ENCODE measurements at regions not wholly inside any gene's neighbourhood (a gene's known extent, or its start where the extent isn't known, plus 50 kb on each side); places are given as distances from the start of the nearest gene placed in this dataset.
"Not testable (repeated sequence)": the region's sequence is repeated elsewhere in the genome, so short reads cannot be mapped to it uniquely, and the experiment has no call there.

DNA sequence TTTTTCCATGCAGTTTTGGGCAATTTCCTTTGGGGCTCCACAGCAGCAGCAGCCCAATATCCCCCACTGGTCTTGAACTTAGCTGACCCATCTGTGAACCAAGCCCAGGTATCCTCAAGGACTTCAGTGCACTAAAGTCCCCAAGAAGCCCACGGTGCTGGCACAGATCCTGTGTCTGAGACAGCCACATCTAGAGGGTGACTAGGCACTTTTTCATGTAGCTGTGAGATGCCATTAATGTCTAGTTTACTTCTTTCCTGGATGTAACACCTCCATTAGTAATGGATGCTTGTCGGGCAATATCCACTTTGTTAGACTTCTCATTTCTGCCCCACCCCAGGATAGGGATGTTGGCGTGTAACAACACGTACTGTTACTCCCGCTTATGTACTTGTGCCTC, 117.9 kb downstream of the GPCPD1 start:
- Histone ChIP-seq H3K36me3 (ENCODE audit: control insufficient read depth, insufficient read depth, low read length) (no peaks in the 10 kb centered on the region), H3K9ac (ENCODE audit: low read length) (no peak overlapping the region), H3K27ac (ENCODE audit: low read depth, low read length) (no peak overlapping the region)

DNA sequence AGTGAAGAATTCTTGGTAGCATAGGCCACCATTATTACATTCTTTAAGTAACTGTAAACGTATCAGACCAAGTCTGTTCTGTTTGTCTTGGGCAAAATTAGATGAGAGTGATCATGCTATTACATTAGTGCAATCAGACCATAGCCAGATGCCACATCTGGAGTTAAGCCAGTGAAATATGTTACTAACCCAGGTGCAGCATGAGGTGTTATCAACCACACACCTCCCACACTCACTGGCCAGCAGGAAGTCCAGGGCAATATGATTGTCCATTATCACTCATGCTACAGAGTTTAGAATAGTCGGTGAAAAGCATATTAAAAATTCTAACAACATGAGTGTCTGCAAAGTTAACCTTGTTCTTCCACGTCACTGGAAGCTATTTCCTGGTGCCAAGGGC, 119.4 kb downstream of the GPCPD1 start:
- H3K4me3 ChIP-seq (ENCODE audit: low read length), result no peak overlapping the region
- H3K27me3 ChIP-seq (ENCODE audit: control insufficient read depth, insufficient read depth, low read length), result no peaks in the 10 kb centered on the region
- H3K4me1 ChIP-seq (ENCODE audit: control insufficient read depth, insufficient read depth, low read length), result no peaks in the 10 kb centered on the region
- H3K9ac ChIP-seq (ENCODE audit: low read length), result no peak overlapping the region
- no peaks in the 10 kb centered on the region for H3K36me3 ChIP-seq (ENCODE audit: control insufficient read depth, insufficient read depth, low read length)
- no peak overlapping the region for H3K27ac ChIP-seq (ENCODE audit: low read depth, low read length)

More for the DNA sequence above, 117.9 kb downstream of the GPCPD1 start:
- Histone ChIP-seq H3K27me3 (ENCODE audit: control insufficient read depth, insufficient read depth, low read length) (no peaks in the 10 kb centered on the region), H3K4me1 (ENCODE audit: control insufficient read depth, insufficient read depth, low read length) (no peaks in the 10 kb centered on the region), H3K4me3 (ENCODE audit: low read length) (no peak overlapping the region)

DNA sequence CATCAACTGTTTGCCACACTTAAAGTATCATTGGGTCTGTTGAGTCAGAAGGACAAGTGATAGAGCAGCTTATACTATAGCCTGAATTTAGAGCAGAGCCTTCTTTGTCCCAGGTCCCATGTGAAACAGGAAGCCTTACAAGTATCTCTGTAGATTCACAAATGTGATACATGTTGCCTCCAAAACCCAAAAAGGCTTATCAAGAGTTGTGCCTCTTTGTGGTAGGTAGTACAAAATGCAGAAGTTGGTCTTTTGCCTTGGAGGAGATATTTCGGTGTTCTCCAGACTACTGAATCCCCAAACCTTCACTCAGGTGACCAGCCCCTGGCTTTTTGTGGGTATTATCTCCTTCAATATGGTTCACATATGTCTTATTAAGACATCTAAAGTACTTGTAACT, 121.2 kb downstream of the GPCPD1 start:
- H3K27me3 ChIP-seq (ENCODE audit: control insufficient read depth, insufficient read depth, low read length), result no peaks in the 10 kb centered on the region
- H3K4me1 ChIP-seq (ENCODE audit: control insufficient read depth, insufficient read depth, low read length), result no peaks in the 10 kb centered on the region
- H3K9ac ChIP-seq (ENCODE audit: low read length), result no peak overlapping the region
- H3K27ac ChIP-seq (ENCODE audit: low read depth, low read length), result no peak overlapping the region
- no peak overlapping the region for H3K4me3 ChIP-seq (ENCODE audit: low read length)
- no peaks in the 10 kb centered on the region for H3K36me3 ChIP-seq (ENCODE audit: control insufficient read depth, insufficient read depth, low read length)

DNA sequence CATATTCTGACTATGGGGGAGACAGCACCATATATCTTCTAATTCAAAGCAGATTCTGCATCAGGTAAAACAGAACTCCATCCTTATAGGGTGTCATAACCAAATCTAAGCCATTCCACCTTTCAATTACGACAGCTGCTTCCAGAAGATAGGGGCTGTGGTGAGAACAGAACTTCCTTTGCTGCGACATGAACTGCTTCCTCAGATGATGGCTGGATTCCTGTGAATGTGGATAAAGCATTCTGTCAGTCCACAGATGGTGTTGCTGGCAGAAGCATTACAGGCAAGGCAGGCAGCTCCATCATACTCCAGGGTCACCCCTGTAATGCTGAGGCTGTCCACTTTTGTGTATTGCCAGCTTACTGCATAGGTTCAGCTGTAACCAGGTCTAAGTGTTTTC, 122.0 kb downstream of the GPCPD1 start:
- Histone ChIP-seq H3K36me3 (ENCODE audit: control insufficient read depth, insufficient read depth, low read length) (no peaks in the 10 kb centered on the region), H3K9ac (ENCODE audit: low read length) (no peak overlapping the region), H3K4me3 (ENCODE audit: low read length) (no peak overlapping the region), H3K27ac (ENCODE audit: low read depth, low read length) (no peak overlapping the region), H3K4me1 (ENCODE audit: control insufficient read depth, insufficient read depth, low read length) (no peaks in the 10 kb centered on the region), H3K27me3 (ENCODE audit: control insufficient read depth, insufficient read depth, low read length) (no peaks in the 10 kb centered on the region)

DNA sequence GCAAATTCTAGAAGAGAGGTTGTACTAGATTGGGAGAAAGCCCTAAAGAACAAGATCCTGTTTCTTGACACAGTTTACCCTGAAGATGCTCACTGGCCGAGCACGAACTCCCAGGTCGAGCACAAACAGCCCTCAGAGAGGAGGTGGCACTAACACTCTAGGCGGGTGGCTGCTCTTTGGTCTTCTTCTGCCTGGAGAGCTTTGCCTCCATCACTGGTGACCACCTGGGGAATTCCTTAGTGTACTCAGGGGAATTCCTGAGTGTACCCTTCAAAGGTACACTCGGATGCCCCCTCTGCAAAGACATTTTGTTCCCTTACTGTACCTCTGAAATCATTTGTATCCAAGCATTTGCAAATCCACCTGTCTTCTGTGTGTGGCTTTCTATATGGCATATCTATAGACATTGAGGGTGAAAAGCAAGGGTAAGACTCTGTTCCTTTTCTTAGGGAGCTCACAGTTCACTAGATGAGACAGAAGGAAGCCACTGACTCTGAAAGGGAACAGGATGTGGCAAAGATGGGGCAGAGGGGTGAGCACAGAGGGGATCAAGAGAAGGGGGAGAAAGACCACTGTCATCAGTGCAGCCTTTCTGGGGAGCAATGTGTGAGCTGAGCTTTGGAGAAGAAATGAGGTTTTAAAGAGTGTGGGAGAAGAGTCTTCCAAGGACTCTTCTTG, 124.3 kb downstream of the GPCPD1 start:
- H3K4me3 ChIP-seq (ENCODE audit: low read length), result no peak overlapping the region
- no peak overlapping the region for H3K9ac ChIP-seq (ENCODE audit: low read length)
- H3K27me3 ChIP-seq (ENCODE audit: control insufficient read depth, insufficient read depth, low read length), result no peaks in the 10 kb centered on the region
- H3K27ac ChIP-seq (ENCODE audit: low read depth, low read length), result no peak overlapping the region
- no peaks in the 10 kb centered on the region for H3K4me1 ChIP-seq (ENCODE audit: control insufficient read depth, insufficient read depth, low read length)
- no peaks in the 10 kb centered on the region for H3K36me3 ChIP-seq (ENCODE audit: control insufficient read depth, insufficient read depth, low read length)

DNA sequence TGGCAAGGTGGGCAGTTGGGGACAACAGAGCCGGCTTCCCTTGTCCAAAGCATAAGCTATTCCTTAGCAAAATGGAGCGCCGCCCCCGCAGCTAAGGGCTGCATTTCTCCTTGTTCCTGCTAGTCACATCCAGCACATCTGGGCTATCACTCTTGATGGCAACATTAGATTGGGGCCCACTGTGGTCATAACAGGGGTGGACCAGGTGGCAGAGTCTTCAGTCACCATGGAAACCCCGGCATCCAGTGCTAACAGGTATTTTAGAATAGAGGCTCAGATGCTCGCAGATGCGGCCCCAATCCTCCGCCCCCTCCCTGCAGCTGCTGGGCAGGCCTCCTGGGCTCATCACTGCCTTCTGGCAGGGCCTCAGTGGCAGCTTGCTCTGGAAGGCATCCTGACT, 125.9 kb downstream of the GPCPD1 start:
- no peak overlapping the region for H3K27ac ChIP-seq (ENCODE audit: low read depth, low read length)
- no peaks in the 10 kb centered on the region for H3K27me3 ChIP-seq (ENCODE audit: control insufficient read depth, insufficient read depth, low read length)
- no peak overlapping the region for H3K9ac ChIP-seq (ENCODE audit: low read length)
- H3K4me3 ChIP-seq (ENCODE audit: low read length), result no peak overlapping the region
- no peaks in the 10 kb centered on the region for H3K36me3 ChIP-seq (ENCODE audit: control insufficient read depth, insufficient read depth, low read length)
- no peaks in the 10 kb centered on the region for H3K4me1 ChIP-seq (ENCODE audit: control insufficient read depth, insufficient read depth, low read length)

DNA sequence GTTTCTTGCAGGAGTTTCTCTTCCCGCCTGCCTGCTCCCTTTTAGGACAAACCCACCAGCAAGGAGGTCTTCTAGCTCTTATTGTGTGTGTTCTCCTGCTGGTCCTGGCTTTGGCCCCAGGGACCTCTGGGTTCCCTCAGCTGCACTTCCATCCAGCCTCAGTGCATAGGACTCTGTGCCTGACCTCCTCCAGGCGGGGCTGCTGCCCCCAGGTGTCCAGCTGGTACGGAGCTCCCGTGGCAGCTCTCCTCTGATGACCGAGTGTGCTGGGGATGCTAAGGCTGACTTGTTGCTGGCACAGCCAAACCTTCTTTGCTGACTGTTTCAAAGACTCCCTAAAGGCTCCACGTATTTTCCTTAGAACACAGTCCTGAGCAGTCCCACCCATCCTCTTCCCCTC, 126.5 kb downstream of the GPCPD1 start:
- no peak overlapping the region for H3K27ac ChIP-seq (ENCODE audit: low read depth, low read length)
- H3K36me3 ChIP-seq (ENCODE audit: control insufficient read depth, insufficient read depth, low read length), result no peaks in the 10 kb centered on the region
- H3K4me3 ChIP-seq (ENCODE audit: low read length), result no peak overlapping the region
- H3K9ac ChIP-seq (ENCODE audit: low read length), result no peak overlapping the region
- no peaks in the 10 kb centered on the region for H3K27me3 ChIP-seq (ENCODE audit: control insufficient read depth, insufficient read depth, low read length)
- H3K4me1 ChIP-seq (ENCODE audit: control insufficient read depth, insufficient read depth, low read length), result no peaks in the 10 kb centered on the region

DNA sequence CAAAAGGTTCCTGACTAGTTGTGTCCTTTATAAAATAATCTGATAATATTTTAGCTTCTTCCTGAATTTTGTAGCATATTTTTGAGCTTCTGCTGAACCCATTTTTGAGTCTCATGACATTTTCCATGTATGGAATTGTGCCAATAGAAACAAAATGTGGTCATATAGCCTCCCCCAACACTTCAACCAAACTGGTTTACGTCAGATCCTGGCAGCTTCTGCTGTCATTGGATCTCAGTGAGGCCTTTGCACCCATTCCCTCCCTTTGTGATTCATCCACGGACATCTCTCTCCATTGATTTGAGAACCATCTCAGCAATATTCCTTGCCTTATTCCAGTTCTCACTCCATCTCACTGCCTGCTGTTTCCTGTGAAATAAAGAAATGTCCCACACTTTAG, 128.0 kb downstream of the GPCPD1 start:
- Histone ChIP-seq H3K36me3 (ENCODE audit: control insufficient read depth, insufficient read depth, low read length) (no peaks in the 10 kb centered on the region), H3K4me1 (ENCODE audit: control insufficient read depth, insufficient read depth, low read length) (no peaks in the 10 kb centered on the region), H3K27ac (ENCODE audit: low read depth, low read length) (no peak overlapping the region), H3K9ac (ENCODE audit: low read length) (no peak overlapping the region), H3K27me3 (ENCODE audit: control insufficient read depth, insufficient read depth, low read length) (no peaks in the 10 kb centered on the region), H3K4me3 (ENCODE audit: low read length) (no peak overlapping the region)

DNA sequence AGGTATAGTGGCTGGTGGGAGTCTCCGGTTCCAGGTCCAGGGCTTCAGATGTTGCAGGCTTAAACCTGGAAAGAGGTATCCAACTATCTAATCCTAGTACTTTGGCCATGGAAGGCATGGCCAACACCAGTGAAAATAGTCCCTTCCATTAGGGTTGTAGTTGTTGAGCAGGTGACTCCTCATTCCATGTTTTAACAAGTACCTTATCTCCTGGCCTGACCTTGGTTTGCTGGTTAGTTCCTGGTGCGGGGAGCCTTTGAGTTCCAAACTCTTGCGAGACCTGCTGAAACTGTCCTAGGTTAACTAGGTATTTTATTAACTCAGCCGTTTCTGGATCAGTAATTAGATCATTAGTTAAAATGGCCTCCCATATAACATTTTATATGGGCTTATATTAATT, 128.9 kb downstream of the GPCPD1 start:
- no peak overlapping the region for H3K27ac ChIP-seq (ENCODE audit: low read depth, low read length)
- H3K4me1 ChIP-seq (ENCODE audit: control insufficient read depth, insufficient read depth, low read length), result no peaks in the 10 kb centered on the region
- H3K36me3 ChIP-seq (ENCODE audit: control insufficient read depth, insufficient read depth, low read length), result no peaks in the 10 kb centered on the region
- no peak overlapping the region for H3K4me3 ChIP-seq (ENCODE audit: low read length)
- H3K9ac ChIP-seq (ENCODE audit: low read length), result no peak overlapping the region
- no peaks in the 10 kb centered on the region for H3K27me3 ChIP-seq (ENCODE audit: control insufficient read depth, insufficient read depth, low read length)

DNA sequence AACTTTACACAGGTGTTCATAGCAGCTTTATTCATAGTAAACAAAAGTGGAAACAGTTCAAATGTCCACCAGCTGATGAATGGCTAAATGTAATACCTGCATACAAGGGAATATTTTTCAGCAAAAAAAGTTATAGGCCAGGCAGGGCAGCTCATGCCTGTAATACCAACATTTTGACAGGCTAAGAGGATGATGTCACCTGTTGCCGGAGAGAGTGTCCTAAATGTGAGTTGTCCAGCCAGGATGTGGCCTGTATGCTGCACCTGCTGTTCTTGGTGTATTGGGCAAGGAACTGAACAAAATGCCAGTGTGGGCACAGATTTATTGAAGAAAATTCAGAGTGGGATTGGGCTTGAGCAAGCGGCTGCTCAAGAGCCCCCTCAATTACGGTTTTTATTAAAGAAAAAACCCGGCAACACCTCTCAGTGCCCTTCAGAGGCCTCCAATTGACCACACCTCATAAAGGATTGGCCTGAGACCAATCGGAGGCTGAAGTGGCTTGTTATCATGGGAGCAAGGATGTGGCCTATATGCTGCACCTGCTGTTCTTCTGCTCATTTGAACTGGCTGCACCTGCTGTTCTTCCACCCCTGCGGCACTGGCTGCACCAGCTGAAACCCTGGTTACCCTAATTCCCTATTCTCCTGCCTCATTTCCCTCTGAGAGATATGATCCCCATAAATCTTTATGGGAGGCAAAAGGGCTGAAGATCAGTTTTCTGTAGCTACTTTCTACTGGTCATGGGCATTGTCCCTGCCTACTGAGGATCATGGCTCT, 129.8 kb downstream of the GPCPD1 start:
- Histone ChIP-seq H3K27me3 (ENCODE audit: control insufficient read depth, insufficient read depth, low read length) (no peaks in the 10 kb centered on the region), H3K36me3 (ENCODE audit: control insufficient read depth, insufficient read depth, low read length) (no peaks in the 10 kb centered on the region), H3K27ac (ENCODE audit: low read depth, low read length) (no peak overlapping the region), H3K9ac (ENCODE audit: low read length) (no peak overlapping the region), H3K4me3 (ENCODE audit: low read length) (no peak overlapping the region), H3K4me1 (ENCODE audit: control insufficient read depth, insufficient read depth, low read length) (no peaks in the 10 kb centered on the region)

DNA sequence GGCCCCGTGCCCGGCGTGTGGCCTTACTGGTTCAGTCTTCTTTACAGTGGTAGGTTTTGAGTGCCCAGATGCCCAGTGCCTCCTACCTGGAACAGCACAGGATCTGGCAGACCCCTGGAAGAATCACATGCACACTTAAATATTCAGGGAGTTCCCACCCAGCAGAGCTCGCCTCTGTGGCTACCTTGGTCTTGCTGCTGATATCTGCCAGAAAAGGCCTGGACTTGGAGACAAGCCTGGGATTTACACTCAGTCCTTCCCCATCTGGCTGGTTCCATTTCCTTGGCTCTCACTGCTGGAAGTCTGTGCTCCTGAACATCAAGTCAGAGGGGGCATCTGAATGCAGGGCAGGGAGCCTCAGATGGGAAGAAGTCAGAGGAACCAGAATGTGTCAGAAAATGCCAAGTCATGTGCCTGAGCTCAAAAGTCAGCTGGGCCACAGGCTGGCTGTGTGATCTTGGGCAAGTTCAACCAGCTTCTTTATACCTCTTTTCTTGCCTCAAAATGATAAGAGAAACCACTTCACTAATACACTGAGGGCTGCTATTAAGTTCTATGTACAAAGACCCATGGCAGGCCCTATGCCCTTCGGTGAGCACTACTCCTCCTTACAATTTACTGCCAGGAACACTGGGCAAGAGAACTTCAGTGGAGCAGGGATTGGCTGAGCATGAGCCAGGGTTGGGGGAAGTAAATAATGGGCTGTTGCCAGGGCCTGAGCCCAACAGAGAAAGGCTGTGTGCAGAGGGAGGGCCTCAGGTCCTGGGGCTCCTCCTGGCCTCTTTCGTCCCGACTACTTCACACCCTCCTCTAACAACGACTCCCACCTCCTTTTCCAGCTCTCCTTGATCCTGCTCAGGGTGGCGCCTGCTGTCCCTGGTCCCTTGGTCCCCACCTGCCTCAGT, 135.9 kb downstream of the GPCPD1 start:
- Histone ChIP-seq H3K36me3 (ENCODE audit: control insufficient read depth, insufficient read depth, low read length) (no peaks in the 10 kb centered on the region), H3K27ac (ENCODE audit: low read depth, low read length) (no peak overlapping the region), H3K27me3 (ENCODE audit: control insufficient read depth, insufficient read depth, low read length) (no peaks in the 10 kb centered on the region), H3K4me1 (ENCODE audit: control insufficient read depth, insufficient read depth, low read length) (no peaks in the 10 kb centered on the region), H3K4me3 (ENCODE audit: low read length) (no peak overlapping the region), H3K9ac (ENCODE audit: low read length) (no peak overlapping the region)

DNA sequence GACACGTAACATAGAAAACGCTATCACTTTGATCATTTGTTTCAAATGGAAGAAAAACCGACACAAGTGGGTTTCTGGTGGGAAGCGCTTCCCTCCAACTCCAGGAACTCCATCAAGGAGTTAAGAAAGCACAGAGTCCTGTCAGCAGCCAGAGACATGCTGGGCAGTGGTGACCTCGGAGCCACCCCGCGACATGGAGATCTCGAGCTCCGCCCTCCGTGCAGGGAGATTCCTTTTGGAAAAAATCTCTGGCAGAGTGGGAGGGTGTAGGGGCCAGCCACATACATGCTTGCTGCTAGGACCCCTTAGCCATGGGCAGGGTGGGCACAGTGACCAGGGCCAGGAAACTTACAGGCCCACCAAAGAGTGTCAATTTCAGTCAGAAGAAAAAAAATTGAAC, 138.9 kb downstream of the GPCPD1 start:
- H3K9ac ChIP-seq (ENCODE audit: low read length); H3K4me3 ChIP-seq (ENCODE audit: low read length); H3K27ac ChIP-seq (ENCODE audit: low read depth, low read length): not testable (repeated sequence)

More for the DNA sequence above, 138.9 kb downstream of the GPCPD1 start:
- not testable (repeated sequence) for H3K27me3 ChIP-seq (ENCODE audit: control insufficient read depth, insufficient read depth, low read length); H3K36me3 ChIP-seq (ENCODE audit: control insufficient read depth, insufficient read depth, low read length); H3K4me1 ChIP-seq (ENCODE audit: control insufficient read depth, insufficient read depth, low read length)
